VCaP (cell line): ENCODE measurements at regions not wholly inside any gene's neighbourhood (a gene's known extent, or its start where the extent isn't known, plus 50 kb on each side); places are given as distances from the start of the nearest gene placed in this dataset.

Source experiments
- H3K27ac ChIP-seq: fragments of 450-650 bp; 2 replicates; pipeline ENCODE4 v1.5.1; 2017
- CTCF ChIP-seq: fragments of 450-650 bp; conservative IDR thresholded peaks from 2 replicates; pipeline ENCODE4 v1.5.1; 2017; ENCODE audit warnings: mild to moderate bottlenecking, moderate library complexity

GRCh38 chr3:76908156-76908555, 131.7 kb upstream of the ROBO2 start:
- TF ChIP-seq CTCF: no peak

GRCh38 chr3:76912841-76913383, 127.0 kb upstream of the ROBO2 start:
- TF ChIP-seq CTCF: no peak
- H3K27ac ChIP-seq: no peak overlapping the region

More at GRCh38 chr3:76908156-76908555, 131.7 kb upstream of the ROBO2 start:
- no peak overlapping the region for H3K27ac ChIP-seq

- no peak for TF ChIP-seq CTCF
- H3K27ac ChIP-seq: no peak overlapping the region
Observed at GRCh38 chr3:76917436-76917835, 122.5 kb upstream of the ROBO2 start.

GRCh38 chr3:76920511-76920910, 119.4 kb upstream of the ROBO2 start:
- TF ChIP-seq CTCF: no peak
- no peak overlapping the region for H3K27ac ChIP-seq

- TF ChIP-seq CTCF: no peak
Observed at GRCh38 chr3:76923485-76923884, 116.4 kb upstream of the ROBO2 start.

GRCh38 chr3:76930712-76931111, 109.2 kb upstream of the ROBO2 start:
- no peak for TF ChIP-seq CTCF
- no peak overlapping the region for H3K27ac ChIP-seq

More at GRCh38 chr3:76923485-76923884, 116.4 kb upstream of the ROBO2 start:
- H3K27ac ChIP-seq: no peak overlapping the region

GRCh38 chr3:76933245-76933644, 106.7 kb upstream of the ROBO2 start:
- no peak overlapping the region for H3K27ac ChIP-seq
- no peak for TF ChIP-seq CTCF
